ENCODE measurements at regions not wholly inside any gene's neighbourhood (a gene's known extent, or its start where the extent isn't known, plus 50 kb on each side); places are given as distances from the start of the nearest gene placed in this dataset.

- WGBS, 2 experiments (ENCODE audit: extremely low coverage in 2 of 2, insufficient read length in 1 of 2), result no CpG with 5 or more reads among the region's 1 CpG
- no peak overlapping the region for H3K14ac ChIP-seq (replicated peaks; ENCODE audit: low read depth, low read length)
- no peak overlapping the region for H2BK15ac ChIP-seq (ENCODE audit: low read depth, low read length)
- ChIA-PET CTCF (no interaction called here), POLR2A (ENCODE audit: unreplicated experiment) (no interaction called here)
- no peaks in the 10 kb centered on the region for H3K79me1 ChIP-seq (ENCODE audit: low read depth in 1 of 2, low read length in 2 of 2)
- no peak overlapping the region for H3K9ac ChIP-seq (ENCODE audit: low read depth, low read length)
- DNase-seq (no peak), ATAC-seq (ENCODE audit: low read depth) (no peak)
- no peak overlapping the region for H2BK5ac ChIP-seq (ENCODE audit: low read depth, low read length, poor library complexity, severe bottlenecking)
- no peak overlapping the region for H3K4me3 ChIP-seq (ENCODE audit: insufficient read depth, low read depth, low read length)
- H3K18ac ChIP-seq (ENCODE audit: low read depth, low read length), result no peak overlapping the region
- H4K20me1 ChIP-seq (ENCODE audit: insufficient read depth, low read length), result no peaks in the 10 kb centered on the region
- no peak for TF ChIP-seq FOS (IDR thresholded peaks at IDR 0.05; ENCODE audit: low read depth, low read length)
- no peak for TF ChIP-seq MXI1 (IDR thresholded peaks at IDR 0.05; ENCODE audit: borderline replicate concordance, low read depth, low read length)
- TF ChIP-seq CTCF (conservative IDR thresholded peaks at IDR 0.05; ENCODE audit: low read depth, low read length), result no peak
- no peak for TF ChIP-seq SMC3 (IDR thresholded peaks at IDR 0.05; ENCODE audit: low read depth, low read length)
- TF ChIP-seq BHLHE40 (IDR thresholded peaks at IDR 0.05; ENCODE audit: low read depth, low read length), result no peak
- no peak for TF ChIP-seq CHD1 (IDR thresholded peaks at IDR 0.05; ENCODE audit: low read depth, low read length)
- TF ChIP-seq POLR2A (IDR thresholded peaks at IDR 0.05; ENCODE audit: low read depth, low read length), result no peak
- no peak for TF ChIP-seq RAD21 (IDR thresholded peaks at IDR 0.05; ENCODE audit: low read length)
- TF ChIP-seq, protein P1, sequence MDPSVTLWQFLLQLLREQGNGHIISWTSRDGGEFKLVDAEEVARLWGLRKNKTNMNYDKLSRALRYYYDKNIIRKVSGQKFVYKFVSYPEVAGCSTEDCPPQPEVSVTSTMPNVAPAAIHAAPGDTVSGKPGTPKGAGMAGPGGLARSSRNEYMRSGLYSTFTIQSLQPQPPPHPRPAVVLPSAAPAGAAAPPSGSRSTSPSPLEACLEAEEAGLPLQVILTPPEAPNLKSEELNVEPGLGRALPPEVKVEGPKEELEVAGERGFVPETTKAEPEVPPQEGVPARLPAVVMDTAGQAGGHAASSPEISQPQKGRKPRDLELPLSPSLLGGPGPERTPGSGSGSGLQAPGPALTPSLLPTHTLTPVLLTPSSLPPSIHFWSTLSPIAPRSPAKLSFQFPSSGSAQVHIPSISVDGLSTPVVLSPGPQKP (IDR thresholded peaks at IDR 0.05; ENCODE audit: borderline replicate concordance, low read depth, low read length), result no peak
- no peak for TF ChIP-seq CEBPB (IDR thresholded peaks at IDR 0.05; ENCODE audit: low read depth, low read length)
- no peak for TF ChIP-seq NFE2L2 (IDR thresholded peaks at IDR 0.05; ENCODE audit: low read depth, low read length)
- no peak for TF ChIP-seq MAZ (IDR thresholded peaks at IDR 0.05; ENCODE audit: borderline replicate concordance, low read depth, low read length)
- no peak for TF ChIP-seq RFX5 (IDR thresholded peaks at IDR 0.05; ENCODE audit: low read depth, low read length)
- TF ChIP-seq, protein P2, sequence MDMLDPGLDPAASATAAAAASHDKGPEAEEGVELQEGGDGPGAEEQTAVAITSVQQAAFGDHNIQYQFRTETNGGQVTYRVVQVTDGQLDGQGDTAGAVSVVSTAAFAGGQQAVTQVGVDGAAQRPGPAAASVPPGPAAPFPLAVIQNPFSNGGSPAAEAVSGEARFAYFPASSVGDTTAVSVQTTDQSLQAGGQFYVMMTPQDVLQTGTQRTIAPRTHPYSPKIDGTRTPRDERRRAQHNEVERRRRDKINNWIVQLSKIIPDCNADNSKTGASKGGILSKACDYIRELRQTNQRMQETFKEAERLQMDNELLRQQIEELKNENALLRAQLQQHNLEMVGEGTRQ (IDR thresholded peaks at IDR 0.05; ENCODE audit: low read depth, low read length), result no peak
- no peak overlapping the region for H3K4me2 ChIP-seq (ENCODE audit: low read depth, low read length)
- no peak overlapping the region for H2AK5ac ChIP-seq (ENCODE audit: low read depth, low read length)
- no peak overlapping the region for H4K5ac ChIP-seq (ENCODE audit: low read depth, low read length)
- no peak overlapping the region for H3K56ac ChIP-seq (ENCODE audit: extremely low read depth, insufficient read depth, low read length)
- H2BK20ac ChIP-seq (ENCODE audit: low read depth, low read length), result no peak overlapping the region
- H2AFZ ChIP-seq (replicated peaks; ENCODE audit: low read length, poor library complexity), result no peak overlapping the region
- no peak overlapping the region for H3K23ac ChIP-seq (ENCODE audit: low read depth, low read length)
- intact Hi-C loops (cut with micrococcal nuclease) (no loop called here), dilution Hi-C loops (cut with HindIII; ENCODE audit: low sequenced_read_pairs, unreplicated experiment) (no loop called here), in situ Hi-C loops (cut with MboI; ENCODE audit: low sequenced_read_pairs) (no loop called here)
- no peaks in the 10 kb centered on the region for H3K4me1 ChIP-seq (ENCODE audit: control insufficient read depth, insufficient read depth, low read length)
- H3K36me3 ChIP-seq (ENCODE audit: control insufficient read depth, insufficient read depth, low read length), result no peaks in the 10 kb centered on the region
- no TSS peak for BruUV-seq (replicated peaks)
- peaks cover 3% of the 10 kb centered on the region; the same call in 1 of the 2 replicates for H3K9me3 ChIP-seq (ENCODE audit: control insufficient read depth, insufficient read depth, low read length)
- no peak overlapping the region for H4K91ac ChIP-seq (ENCODE audit: insufficient read depth, low read depth, low read length)
- H3K27ac ChIP-seq (ENCODE audit: insufficient read depth, low read length), result no peak overlapping the region
- no peak overlapping the region for H4K8ac ChIP-seq (ENCODE audit: low read depth in 2 of 2, low read length in 2 of 2)
- no peaks in the 10 kb centered on the region for H3K9me1 ChIP-seq (ENCODE audit: insufficient read depth, low read length)
- H3K27me3 ChIP-seq (ENCODE audit: control insufficient read depth, insufficient read depth, low read length), result no peaks in the 10 kb centered on the region
- H3K4ac ChIP-seq (ENCODE audit: low read depth, low read length), result no peak overlapping the region
- H2AK9ac ChIP-seq (replicated peaks; ENCODE audit: low read depth, low read length, poor library complexity), result no peak overlapping the region
- H2BK120ac ChIP-seq (ENCODE audit: low read depth, low read length), result no peak overlapping the region
Measured at GRCh38 chr13:90673746-90674145, 673.7 kb upstream of the MIR17HG start.

Measured in IMR-90 (cell line).